K562 (cell line): ENCODE measurements at regions not wholly inside any gene's neighbourhood (a gene's known extent, or its start where the extent isn't known, plus 50 kb on each side); places are given as distances from the start of the nearest gene placed in this dataset.
A peak's percentile ranks its signal among the peaks of the same experiment; 100 is the strongest.

ENCODE experiments used
- ATAC-seq: fragments of 200-7000 bp; cut with Tn5 transposase; 3 replicates; pipeline ENCODE4 v1.9.1; 2020; ENCODE audit warnings: moderate library complexity
- BruUV-seq: library from RNA; stranded (reverse); fragments of 400-500 nt; replicated peaks from 2 replicates; lab custom pipeline; 2021; lab: Mats Ljungman, UMichigan
- CTCF ChIA-PET: fragments of 300-600 bp; formaldehyde crosslinking; extraction: SDS; loops from one replicate; lab custom pipeline; 2021; ENCODE audit warnings: low intra/inter-chr PET ratio; lab: Yijun Ruan, JAX
- POLR2A ChIA-PET: fragments of 300-600, 350-650 bp; sonication (Branson Sonifier 250); formaldehyde crosslinking; extraction: SDS; loops from one replicate; lab custom pipeline; 2021; ENCODE audit warnings: antibody characterized with exemption, inconsistent platforms; lab: Yijun Ruan, JAX
- DNase-seq, 4 experiments: peaks; one replicate each; pipeline versions ENCODE4 v3.0.0 to v3.0.0-alpha.2; 2011 to 2018; ENCODE audit warnings: low spot score in 3 of 4, mixed read lengths in 3 of 4; ENCODE audit errors: extremely low read depth in 1 of 4
- FAIRE-seq: peaks from 2 replicates; lab custom pipeline; 2011; peaks lifted over from hg19 to GRCh38; lab: Jason Lieb, UNC
- H2AFZ ChIP-seq: 2 replicates; pipeline ENCODE4 v1.6.0; 2011; ENCODE audit warnings: low read depth, low read length, control low read depth, inconsistent platforms
- H3K27ac ChIP-seq: fragments of 200-600 bp; 3 replicates; pipeline ENCODE4 v1.8.0; 2011; ENCODE audit warnings: low read depth, mild to moderate bottlenecking, control low read depth, inconsistent platforms, low read length, moderate library complexity, mixed read lengths; ENCODE audit errors: extremely low read depth
- H3K27me3 ChIP-seq, 2 experiments: fragments of 300-600 bp in 1 of 2; 2 replicates in 1 of 2; 3 replicates in 1 of 2; pipeline versions ENCODE4 v1.6.0 to v1.8.0; 2011; ENCODE audit warnings: inconsistent platforms in 2 of 2, low read length in 2 of 2, mild to moderate bottlenecking in 1 of 2, mixed read lengths in 1 of 2, moderate library complexity in 1 of 2; ENCODE audit not compliant: control insufficient read depth in 2 of 2, insufficient read depth in 2 of 2
- H3K36me3 ChIP-seq: fragments of 300-600 bp; 3 replicates; pipeline ENCODE4 v1.8.0; 2011; ENCODE audit warnings: mild to moderate bottlenecking, low read length, inconsistent platforms; ENCODE audit not compliant: control insufficient read depth, insufficient read depth
- H3K4me1 ChIP-seq, 2 experiments: fragments of 200-600 bp in 1 of 2; replicated peaks in 1 of 2; 2 replicates in 1 of 2; 3 replicates in 1 of 2; pipeline versions ENCODE4 v1.5.1 to v1.8.0; 2011; ENCODE audit warnings: inconsistent platforms in 2 of 2, low read length in 2 of 2, mild to moderate bottlenecking in 1 of 2, mixed read lengths in 1 of 2, moderate library complexity in 1 of 2; ENCODE audit not compliant: control insufficient read depth in 2 of 2, insufficient read depth in 2 of 2
- H3K4me2 ChIP-seq: 2 replicates; pipeline ENCODE4 v1.6.1; 2011; ENCODE audit warnings: low read length, control low read depth, inconsistent platforms, mixed read lengths; ENCODE audit not compliant: insufficient read depth
- H3K4me3 ChIP-seq: fragments of 200-600 bp; sonication (generic), shearing (Covaris generic); 2 replicates; pipeline ENCODE4 v1.5.1; 2016; ENCODE audit warnings: control low read depth, inconsistent platforms
- H3K79me2 ChIP-seq: fragments of 200-600 bp; 3 replicates; pipeline ENCODE4 v1.8.0; 2011; ENCODE audit warnings: low read length, inconsistent platforms; ENCODE audit not compliant: control insufficient read depth, insufficient read depth
- H3K9ac ChIP-seq, 2 experiments: 2 replicates each; pipeline versions ENCODE4 v1.6.0 to v1.6.1; 2011; ENCODE audit warnings: low read depth in 2 of 2, low read length in 2 of 2, control low read depth in 1 of 2, inconsistent platforms in 1 of 2, mild to moderate bottlenecking in 1 of 2, mixed read lengths in 1 of 2; ENCODE audit not compliant: insufficient read depth in 1 of 2
- H3K9me1 ChIP-seq: one replicate; pipeline ENCODE4 v1.6.0; 2011; ENCODE audit warnings: inconsistent platforms, mild to moderate bottlenecking, low read length, moderate library complexity; ENCODE audit not compliant: control insufficient read depth, insufficient read depth
- H3K9me3 ChIP-seq: replicated peaks from 2 replicates; pipeline ENCODE4 v1.5.1; 2011; ENCODE audit warnings: low read depth, low read length, inconsistent platforms; ENCODE audit not compliant: control insufficient read depth, insufficient read depth
- H4K20me1 ChIP-seq: replicated peaks from 2 replicates; pipeline ENCODE4 v1.6.1; 2011; ENCODE audit warnings: low read length, inconsistent platforms, mixed read lengths; ENCODE audit not compliant: control insufficient read depth, insufficient read depth
- KDM5B ChIP-seq: fragments of 200-600 bp; sonication (generic); IDR thresholded peaks from 2 replicates; pipeline ENCODE4 v1.6.1; 2012; ENCODE audit warnings: low read depth, mild to moderate bottlenecking, moderate library complexity, low read length, control low read depth, inconsistent platforms; ENCODE audit not compliant: insufficient replicate concordance
- RAD21 ChIP-seq, 2 experiments: fragments of 250-450 bp in 1 of 2; fragments of 450-650 bp in 1 of 2; sonication (Bioruptor Pico) in 1 of 2; formaldehyde crosslinking in 1 of 2; IDR thresholded peaks in 1 of 2; conservative IDR thresholded peaks in 1 of 2; 2 replicates each; pipeline versions ENCODE4 v1.4.0 to v1.8.0; 2020 to 2022; ENCODE audit warnings: mild to moderate bottlenecking in 2 of 2, moderate library complexity in 1 of 2
- SP1 ChIP-seq: sonication (generic); formaldehyde crosslinking; IDR thresholded peaks from 2 replicates; pipeline ENCODE4 v1.8.1; 2022; ENCODE audit warnings: mild to moderate bottlenecking, missing genetic modification reagents
- ZBTB1 ChIP-seq: sonication (generic); formaldehyde crosslinking; IDR thresholded peaks from 2 replicates; pipeline ENCODE4 v1.8.1; 2023; ENCODE audit warnings: missing genetic modification reagents, low read depth, mild to moderate bottlenecking, borderline replicate concordance
- ZFPM2 ChIP-seq: fragments of 250-450 bp; sonication (Bioruptor Pico); IDR thresholded peaks from 2 replicates; pipeline ENCODE4 v1.5.1; 2022; ENCODE audit warnings: mild to moderate bottlenecking
- ZNF347 ChIP-seq: fragments of 450-650 bp; formaldehyde crosslinking; IDR thresholded peaks from 2 replicates; pipeline ENCODE4 v1.4.0; 2020; ENCODE audit warnings: low read depth, mild to moderate bottlenecking, moderate library complexity
- ZNF717 ChIP-seq: fragments of 250-450 bp; sonication (Bioruptor Pico); IDR thresholded peaks from 2 replicates; pipeline ENCODE4 v1.5.0; 2021
- WGBS: fragments of 100-300 bp; shearing (Covaris generic); methylation state at CpG from one replicate; pipeline ENCODE4 v1.1.6; 2016; ENCODE audit warnings: low coverage, mixed read lengths; ENCODE audit not compliant: insufficient coverage; ENCODE audit errors: missing lambda C conversion rate; 5-methylcytosine and 5-hydroxymethylcytosine counted together
- in situ Hi-C: fragments of 300-500 bp; cut with MboI; formaldehyde crosslinking; loops from 4 replicates; pipeline ENCODE4 v1.15.0; 2018; ENCODE audit warnings: inconsistent platforms, mixed read lengths
- intact Hi-C: fragments of 100-400 bp; cut with micrococcal nuclease; formaldehyde crosslinking; loops from 2 replicates; pipeline ENCODE4 v1.14.2; 2022
- TF ChIP-seq, protein P1 (sequence below), 2 experiments: fragments of 450-650 bp; IDR thresholded peaks; 2 replicates each; pipeline ENCODE4 v1.6.1; 2016
- TF ChIP-seq, protein P2 (sequence below): sonication (generic); formaldehyde crosslinking; IDR thresholded peaks from 2 replicates; pipeline ENCODE4 v1.8.0; 2023; ENCODE audit warnings: mild to moderate bottlenecking, missing genetic modification reagents
- TF ChIP-seq, protein P3 (sequence below): sonication (generic); formaldehyde crosslinking; IDR thresholded peaks from 2 replicates; pipeline ENCODE4 v1.8.1; 2023; ENCODE audit warnings: mild to moderate bottlenecking, missing genetic modification reagents, moderate library complexity
- TF ChIP-seq, protein P4 (sequence below): sonication (generic); formaldehyde crosslinking; IDR thresholded peaks from 2 replicates; pipeline ENCODE4 v1.8.0; 2023; ENCODE audit warnings: mild to moderate bottlenecking, missing genetic modification reagents

DNA sequence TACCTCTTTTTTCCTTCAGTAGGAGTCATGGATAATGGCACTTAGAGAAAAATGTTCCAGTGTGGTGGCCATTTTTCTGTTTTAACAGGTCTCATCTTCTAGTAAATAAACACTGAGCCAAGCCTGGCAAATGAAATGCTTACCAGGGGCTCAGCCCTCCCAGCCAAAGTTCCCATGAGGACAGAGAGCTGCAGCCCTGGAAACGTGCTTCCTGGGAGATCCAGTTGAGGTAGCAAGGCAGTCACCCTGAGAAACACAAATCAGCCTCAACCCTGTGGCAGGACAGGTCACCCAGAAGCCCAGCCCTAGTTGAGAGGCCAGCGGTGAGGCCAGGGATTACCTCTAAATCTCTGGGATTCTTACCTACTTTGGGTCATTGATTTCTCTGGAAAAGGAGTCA lies 140.1 kb downstream of the LNPK start:
- CTCF ChIA-PET, result no interaction called here
- in situ Hi-C loops, result no loop called here
- POLR2A ChIA-PET, result no interaction called here
- no peaks in the 10 kb centered on the region for H3K79me2 ChIP-seq
- ATAC-seq (no peak; the same call in 1 of the 3 replicates), FAIRE-seq (no peak), DNase-seq (no peak)
- intact Hi-C loops, result loop anchor here (10.0 kb wide), 1 partner anchor 213 kb away; no protein-coding TSS in a partner anchor
- no peaks in the 10 kb centered on the region for H3K36me3 ChIP-seq
- no peak overlapping the region for H3K27ac ChIP-seq
- H3K9ac ChIP-seq, result 0 out of 4 replicates have a peak overlapping the region, but pooled peaks of 1 of the 2 experiments have one; percentile 18
- no peak overlapping the region for H2AFZ ChIP-seq
- no peak overlapping the region for H3K4me2 ChIP-seq
- BruUV-seq, result no TSS peak
- WGBS, result 0% methylated on average over 2 of the region's 2 CpGs
- peaks cover 15 to 34% of the 10 kb centered on the region in 2 experiments; a peak in 4 of 5 replicates for H3K27me3 ChIP-seq
- H3K9me1 ChIP-seq, result no peaks in the 10 kb centered on the region
- H3K4me1 ChIP-seq, result no peaks in the 10 kb centered on the region; a peak in 1 of 5 replicates
- H3K4me3 ChIP-seq, result no peak overlapping the region
- no peaks in the 10 kb centered on the region for H3K9me3 ChIP-seq
- H4K20me1 ChIP-seq, result no peaks in the 10 kb centered on the region
- TF ChIP-seq, protein P1, sequence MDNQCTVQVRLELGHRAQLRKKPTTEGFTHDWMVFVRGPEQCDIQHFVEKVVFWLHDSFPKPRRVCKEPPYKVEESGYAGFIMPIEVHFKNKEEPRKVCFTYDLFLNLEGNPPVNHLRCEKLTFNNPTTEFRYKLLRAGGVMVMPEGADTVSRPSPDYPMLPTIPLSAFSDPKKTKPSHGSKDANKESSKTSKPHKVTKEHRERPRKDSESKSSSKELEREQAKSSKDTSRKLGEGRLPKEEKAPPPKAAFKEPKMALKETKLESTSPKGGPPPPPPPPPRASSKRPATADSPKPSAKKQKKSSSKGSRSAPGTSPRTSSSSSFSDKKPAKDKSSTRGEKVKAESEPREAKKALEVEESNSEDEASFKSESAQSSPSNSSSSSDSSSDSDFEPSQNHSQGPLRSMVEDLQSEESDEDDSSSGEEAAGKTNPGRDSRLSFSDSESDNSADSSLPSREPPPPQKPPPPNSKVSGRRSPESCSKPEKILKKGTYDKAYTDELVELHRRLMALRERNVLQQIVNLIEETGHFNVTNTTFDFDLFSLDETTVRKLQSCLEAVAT (IDR thresholded peaks at IDR 0.05), result no peak
- TF ChIP-seq, protein P2, sequence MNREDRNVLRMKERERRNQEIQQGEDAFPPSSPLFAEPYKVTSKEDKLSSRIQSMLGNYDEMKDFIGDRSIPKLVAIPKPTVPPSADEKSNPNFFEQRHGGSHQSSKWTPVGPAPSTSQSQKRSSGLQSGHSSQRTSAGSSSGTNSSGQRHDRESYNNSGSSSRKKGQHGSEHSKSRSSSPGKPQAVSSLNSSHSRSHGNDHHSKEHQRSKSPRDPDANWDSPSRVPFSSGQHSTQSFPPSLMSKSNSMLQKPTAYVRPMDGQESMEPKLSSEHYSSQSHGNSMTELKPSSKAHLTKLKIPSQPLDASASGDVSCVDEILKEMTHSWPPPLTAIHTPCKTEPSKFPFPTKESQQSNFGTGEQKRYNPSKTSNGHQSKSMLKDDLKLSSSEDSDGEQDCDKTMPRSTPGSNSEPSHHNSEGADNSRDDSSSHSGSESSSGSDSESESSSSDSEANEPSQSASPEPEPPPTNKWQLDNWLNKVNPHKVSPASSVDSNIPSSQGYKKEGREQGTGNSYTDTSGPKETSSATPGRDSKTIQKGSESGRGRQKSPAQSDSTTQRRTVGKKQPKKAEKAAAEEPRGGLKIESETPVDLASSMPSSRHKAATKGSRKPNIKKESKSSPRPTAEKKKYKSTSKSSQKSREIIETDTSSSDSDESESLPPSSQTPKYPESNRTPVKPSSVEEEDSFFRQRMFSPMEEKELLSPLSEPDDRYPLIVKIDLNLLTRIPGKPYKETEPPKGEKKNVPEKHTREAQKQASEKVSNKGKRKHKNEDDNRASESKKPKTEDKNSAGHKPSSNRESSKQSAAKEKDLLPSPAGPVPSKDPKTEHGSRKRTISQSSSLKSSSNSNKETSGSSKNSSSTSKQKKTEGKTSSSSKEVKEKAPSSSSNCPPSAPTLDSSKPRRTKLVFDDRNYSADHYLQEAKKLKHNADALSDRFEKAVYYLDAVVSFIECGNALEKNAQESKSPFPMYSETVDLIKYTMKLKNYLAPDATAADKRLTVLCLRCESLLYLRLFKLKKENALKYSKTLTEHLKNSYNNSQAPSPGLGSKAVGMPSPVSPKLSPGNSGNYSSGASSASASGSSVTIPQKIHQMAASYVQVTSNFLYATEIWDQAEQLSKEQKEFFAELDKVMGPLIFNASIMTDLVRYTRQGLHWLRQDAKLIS, result no peak
- TF ChIP-seq KDM5B, result no peak
- TF ChIP-seq ZNF347 (CRISPR knock-in tag), result no peak
- TF ChIP-seq, protein P3, sequence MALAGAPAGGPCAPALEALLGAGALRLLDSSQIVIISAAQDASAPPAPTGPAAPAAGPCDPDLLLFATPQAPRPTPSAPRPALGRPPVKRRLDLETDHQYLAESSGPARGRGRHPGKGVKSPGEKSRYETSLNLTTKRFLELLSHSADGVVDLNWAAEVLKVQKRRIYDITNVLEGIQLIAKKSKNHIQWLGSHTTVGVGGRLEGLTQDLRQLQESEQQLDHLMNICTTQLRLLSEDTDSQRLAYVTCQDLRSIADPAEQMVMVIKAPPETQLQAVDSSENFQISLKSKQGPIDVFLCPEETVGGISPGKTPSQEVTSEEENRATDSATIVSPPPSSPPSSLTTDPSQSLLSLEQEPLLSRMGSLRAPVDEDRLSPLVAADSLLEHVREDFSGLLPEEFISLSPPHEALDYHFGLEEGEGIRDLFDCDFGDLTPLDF, result no peak
- no peak for TF ChIP-seq SP1
- no peak for TF ChIP-seq RAD21 (CRISPR knock-in tag; conservative IDR thresholded peaks at IDR 0.05 in 1 of 2, IDR thresholded peaks at IDR 0.05 in 1 of 2)
- no peak for TF ChIP-seq ZFPM2 (CRISPR knock-in tag)
- no peak for TF ChIP-seq ZBTB1 (CRISPR knock-in tag)
- TF ChIP-seq, protein P4, sequence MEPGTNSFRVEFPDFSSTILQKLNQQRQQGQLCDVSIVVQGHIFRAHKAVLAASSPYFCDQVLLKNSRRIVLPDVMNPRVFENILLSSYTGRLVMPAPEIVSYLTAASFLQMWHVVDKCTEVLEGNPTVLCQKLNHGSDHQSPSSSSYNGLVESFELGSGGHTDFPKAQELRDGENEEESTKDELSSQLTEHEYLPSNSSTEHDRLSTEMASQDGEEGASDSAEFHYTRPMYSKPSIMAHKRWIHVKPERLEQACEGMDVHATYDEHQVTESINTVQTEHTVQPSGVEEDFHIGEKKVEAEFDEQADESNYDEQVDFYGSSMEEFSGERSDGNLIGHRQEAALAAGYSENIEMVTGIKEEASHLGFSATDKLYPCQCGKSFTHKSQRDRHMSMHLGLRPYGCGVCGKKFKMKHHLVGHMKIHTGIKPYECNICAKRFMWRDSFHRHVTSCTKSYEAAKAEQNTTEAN (CRISPR knock-in tag), result no peak
- no peak for TF ChIP-seq ZNF717 (CRISPR knock-in tag)
